Mesothelial cell of epicardium (in vitro differentiated cells): ENCODE measurements at regions not wholly inside any gene's neighbourhood (a gene's known extent, or its start where the extent isn't known, plus 50 kb on each side); places are given as distances from the start of the nearest gene placed in this dataset.

Experiments used
- DNase-seq, 2 experiments: peaks; one replicate each; pipeline ENCODE4 v3.0.0; 2021; ENCODE audit warnings: low spot score in 2 of 2; ENCODE audit not compliant: unreplicated experiment in 2 of 2
- H3K27ac Mint-ChIP-seq: 2 replicates; pipeline ENCODE4 v1.8.0; 2021; ENCODE audit warnings: mixed read lengths
- H3K27me3 Mint-ChIP-seq: 2 replicates; pipeline ENCODE4 v1.8.0; 2021; ENCODE audit warnings: low read depth, mixed read lengths
- H3K36me3 Mint-ChIP-seq: 2 replicates; pipeline ENCODE4 v1.8.0; 2021; ENCODE audit warnings: mixed read lengths
- H3K4me1 Mint-ChIP-seq: 2 replicates; pipeline ENCODE4 v1.8.0; 2021; ENCODE audit warnings: mixed read lengths
- H3K4me3 Mint-ChIP-seq: 2 replicates; pipeline ENCODE4 v1.8.0; 2021; ENCODE audit warnings: mild to moderate bottlenecking, moderate library complexity, mixed read lengths
- H3K9me3 Mint-ChIP-seq: 2 replicates; pipeline ENCODE4 v1.8.0; 2021; ENCODE audit warnings: mixed read lengths
- TF ChIP-seq, protein P1 (sequence below): fragments of 200-600 bp; sonication (generic); IDR thresholded peaks from one replicate; pipeline ENCODE4 v1.5.0; 2021; ENCODE audit warnings: antibody characterized with exemption; ENCODE audit not compliant: unreplicated experiment

DNA sequence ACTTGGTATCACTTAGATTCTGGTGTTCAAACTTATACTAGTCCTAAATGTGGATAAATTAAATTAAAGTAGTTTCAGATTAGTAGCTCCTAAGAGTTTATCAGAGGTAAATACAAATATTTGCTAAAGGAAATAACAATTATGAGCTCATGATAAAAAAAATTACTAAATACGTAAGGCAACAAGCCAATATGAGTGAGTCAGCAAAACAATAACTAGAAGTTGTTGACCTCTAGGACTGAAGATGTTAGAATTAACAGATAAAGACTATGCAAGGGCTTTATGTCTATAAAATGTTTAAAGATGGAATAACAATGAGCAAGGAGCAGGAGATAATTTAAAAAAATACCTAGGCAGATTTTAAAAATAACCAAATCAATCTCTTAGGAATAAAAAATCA is 195.8 kb downstream of the CLCN4 start:
- H3K36me3 Mint-ChIP-seq, result no peaks in the 10 kb centered on the region
- H3K27me3 Mint-ChIP-seq, result no peaks in the 10 kb centered on the region
- H3K4me3 Mint-ChIP-seq, result no peak overlapping the region
- TF ChIP-seq, protein P1, sequence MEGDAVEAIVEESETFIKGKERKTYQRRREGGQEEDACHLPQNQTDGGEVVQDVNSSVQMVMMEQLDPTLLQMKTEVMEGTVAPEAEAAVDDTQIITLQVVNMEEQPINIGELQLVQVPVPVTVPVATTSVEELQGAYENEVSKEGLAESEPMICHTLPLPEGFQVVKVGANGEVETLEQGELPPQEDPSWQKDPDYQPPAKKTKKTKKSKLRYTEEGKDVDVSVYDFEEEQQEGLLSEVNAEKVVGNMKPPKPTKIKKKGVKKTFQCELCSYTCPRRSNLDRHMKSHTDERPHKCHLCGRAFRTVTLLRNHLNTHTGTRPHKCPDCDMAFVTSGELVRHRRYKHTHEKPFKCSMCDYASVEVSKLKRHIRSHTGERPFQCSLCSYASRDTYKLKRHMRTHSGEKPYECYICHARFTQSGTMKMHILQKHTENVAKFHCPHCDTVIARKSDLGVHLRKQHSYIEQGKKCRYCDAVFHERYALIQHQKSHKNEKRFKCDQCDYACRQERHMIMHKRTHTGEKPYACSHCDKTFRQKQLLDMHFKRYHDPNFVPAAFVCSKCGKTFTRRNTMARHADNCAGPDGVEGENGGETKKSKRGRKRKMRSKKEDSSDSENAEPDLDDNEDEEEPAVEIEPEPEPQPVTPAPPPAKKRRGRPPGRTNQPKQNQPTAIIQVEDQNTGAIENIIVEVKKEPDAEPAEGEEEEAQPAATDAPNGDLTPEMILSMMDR, result no peak
- no peak overlapping the region for H3K27ac Mint-ChIP-seq
- peaks cover 2% of the 10 kb centered on the region for H3K4me1 Mint-ChIP-seq
- H3K9me3 Mint-ChIP-seq, result peaks cover 28% of the 10 kb centered on the region
- no peak for DNase-seq

DNA sequence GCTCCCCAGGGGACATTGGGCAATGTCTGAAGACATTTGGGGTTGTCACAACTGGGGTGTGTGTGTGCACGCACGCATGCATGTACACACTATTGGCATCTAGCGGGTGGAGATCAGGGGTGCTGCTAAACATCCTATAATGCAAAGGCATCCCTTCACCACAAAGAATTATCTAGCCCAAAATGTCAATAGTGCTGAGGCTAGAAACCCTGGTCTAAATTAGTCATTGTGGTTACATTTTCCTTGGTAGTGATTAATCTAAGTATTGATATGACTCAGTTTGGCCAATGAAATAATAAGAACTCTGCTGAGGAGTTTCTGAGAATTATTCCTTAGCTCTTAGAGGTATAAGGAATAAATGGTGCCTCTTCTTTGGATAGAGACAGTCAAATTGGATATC is 200.2 kb downstream of the CLCN4 start:
- no peak for DNase-seq
- no peak overlapping the region for H3K4me3 Mint-ChIP-seq
- no peaks in the 10 kb centered on the region for H3K4me1 Mint-ChIP-seq
- TF ChIP-seq, protein P1, result no peak
- no peaks in the 10 kb centered on the region for H3K36me3 Mint-ChIP-seq
- no peaks in the 10 kb centered on the region for H3K27me3 Mint-ChIP-seq
- H3K9me3 Mint-ChIP-seq, result peaks cover 29% of the 10 kb centered on the region
- H3K27ac Mint-ChIP-seq, result no peak overlapping the region

DNA sequence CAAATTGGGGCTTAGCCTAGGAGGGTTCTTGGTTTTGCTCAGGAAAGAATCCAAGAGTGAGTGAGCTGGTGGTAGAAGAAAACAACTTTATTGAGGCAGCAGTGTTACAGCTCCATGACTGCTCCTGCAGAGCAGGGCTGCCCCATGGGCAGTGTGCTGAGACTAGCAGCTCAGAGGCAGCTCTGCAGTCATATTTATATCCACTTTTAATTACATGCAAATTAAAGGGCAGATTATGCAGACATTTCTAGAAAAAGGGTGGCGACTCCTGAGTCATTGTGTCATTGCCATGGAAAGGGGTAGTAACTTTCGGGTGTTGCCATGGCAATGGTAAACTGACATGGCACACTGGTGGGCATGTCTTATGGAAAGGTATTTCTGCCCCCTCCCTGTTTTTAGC is 202.2 kb downstream of the CLCN4 start:
- no peaks in the 10 kb centered on the region for H3K27me3 Mint-ChIP-seq
- H3K4me1 Mint-ChIP-seq, result no peaks in the 10 kb centered on the region
- TF ChIP-seq, protein P1, result no peak
- no peak overlapping the region for H3K4me3 Mint-ChIP-seq
- H3K36me3 Mint-ChIP-seq, result no peaks in the 10 kb centered on the region
- H3K27ac Mint-ChIP-seq, result no peak overlapping the region
- DNase-seq, result no peak
- peaks cover 17% of the 10 kb centered on the region for H3K9me3 Mint-ChIP-seq

DNA sequence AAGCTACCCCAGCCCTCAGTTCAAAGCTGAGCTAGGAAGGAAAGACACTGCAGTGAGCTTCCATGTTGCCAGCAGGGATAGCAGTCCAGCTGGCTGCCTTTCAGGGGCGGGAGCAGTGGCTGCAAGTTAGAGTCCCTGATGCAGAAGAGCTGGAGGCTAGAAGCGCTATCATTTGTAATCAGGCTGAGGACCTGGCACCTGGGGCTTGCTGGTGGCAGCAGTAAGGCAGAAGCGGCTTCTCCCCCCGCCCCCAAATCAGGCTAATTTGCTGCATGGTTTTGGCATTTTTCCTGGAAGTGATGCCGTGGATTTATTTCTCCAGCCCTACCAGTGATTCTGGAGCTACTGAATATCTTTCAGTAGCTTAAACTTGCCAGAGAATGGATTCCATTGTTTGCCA is 203.3 kb downstream of the CLCN4 start:
- Mint-ChIP-seq H3K36me3 (no peaks in the 10 kb centered on the region), H3K9me3 (peaks cover 21% of the 10 kb centered on the region), H3K4me3 (no peak overlapping the region), H3K27me3 (no peaks in the 10 kb centered on the region), H3K27ac (no peak overlapping the region), H3K4me1 (no peaks in the 10 kb centered on the region)
- TF ChIP-seq, protein P1, result no peak
- DNase-seq, result no peak

DNA sequence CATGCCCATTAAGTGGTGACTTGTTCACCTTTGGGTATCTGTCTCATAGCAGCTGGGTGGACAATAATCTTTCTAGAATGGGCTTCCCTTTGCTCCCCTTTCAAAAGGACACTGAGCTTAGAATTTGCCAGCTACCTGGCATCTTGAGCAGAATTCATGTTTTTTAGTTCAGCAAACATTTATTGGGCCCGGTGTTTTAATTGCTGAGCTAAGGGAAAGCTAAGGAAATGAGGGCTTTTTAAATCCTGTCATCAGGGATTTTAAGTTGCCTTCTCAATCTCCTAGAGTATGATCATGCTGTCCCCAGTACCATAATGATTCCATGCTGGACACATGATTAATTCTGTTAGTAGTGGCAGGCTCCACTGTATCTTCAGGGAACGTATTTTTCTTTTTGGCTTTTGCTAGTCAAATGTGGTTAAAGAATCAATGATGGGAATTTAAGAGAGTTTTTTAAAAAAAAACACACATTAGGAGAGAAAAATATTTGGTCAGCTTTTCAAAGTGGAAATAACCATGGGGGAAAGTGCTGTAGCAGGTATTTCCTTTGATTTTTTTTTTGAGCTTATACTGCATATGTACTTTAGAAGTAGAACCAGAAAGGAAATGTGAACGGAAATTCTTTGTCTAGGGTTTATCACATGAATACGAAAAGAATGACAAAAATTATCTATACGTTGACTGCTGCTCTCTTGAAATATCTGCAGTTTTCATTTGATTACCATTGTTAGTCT is 208.9 kb downstream of the CLCN4 start:
- no peaks in the 10 kb centered on the region for H3K4me1 Mint-ChIP-seq
- no peaks in the 10 kb centered on the region for H3K27me3 Mint-ChIP-seq
- peaks cover 45% of the 10 kb centered on the region for H3K9me3 Mint-ChIP-seq
- H3K4me3 Mint-ChIP-seq, result no peak overlapping the region
- no peak for DNase-seq
- H3K27ac Mint-ChIP-seq, result no peak overlapping the region
- TF ChIP-seq, protein P1, result no peak
- H3K36me3 Mint-ChIP-seq, result no peaks in the 10 kb centered on the region
